ENCODE measurements at regions not wholly inside any gene's neighbourhood (a gene's known extent, or its start where the extent isn't known, plus 50 kb on each side); places are given as distances from the start of the nearest gene placed in this dataset.

- TF ChIP-seq EZH2phosphoT487 (IDR thresholded peaks at IDR 0.05; ENCODE audit: insufficient read depth, low read depth) (no peak), EZH2 (IDR thresholded peaks at IDR 0.05; ENCODE audit: insufficient read depth, poor library complexity, severe bottlenecking) (no peak)
Observed at GRCh38 chr10:108655057-108655456, 1268.3 kb downstream of the XPNPEP1 start.

All from GM23248 (cell line).